GM18498 (cell line): ENCODE measurements at regions not wholly inside any gene's neighbourhood (a gene's known extent, or its start where the extent isn't known, plus 50 kb on each side); places are given as distances from the start of the nearest gene placed in this dataset.
"Not testable (repeated sequence)": the region's sequence is repeated elsewhere in the genome, so short reads cannot be mapped to it uniquely, and the experiment has no call there.

Experiments
- ATAC-seq: cut with Tn5 transposase; IDR thresholded peaks from one replicate; pipeline ENCODE4 v1.9.1; 2021; ENCODE audit warnings: mild to moderate bottlenecking, moderate library complexity; ENCODE audit not compliant: unreplicated experiment

DNA sequence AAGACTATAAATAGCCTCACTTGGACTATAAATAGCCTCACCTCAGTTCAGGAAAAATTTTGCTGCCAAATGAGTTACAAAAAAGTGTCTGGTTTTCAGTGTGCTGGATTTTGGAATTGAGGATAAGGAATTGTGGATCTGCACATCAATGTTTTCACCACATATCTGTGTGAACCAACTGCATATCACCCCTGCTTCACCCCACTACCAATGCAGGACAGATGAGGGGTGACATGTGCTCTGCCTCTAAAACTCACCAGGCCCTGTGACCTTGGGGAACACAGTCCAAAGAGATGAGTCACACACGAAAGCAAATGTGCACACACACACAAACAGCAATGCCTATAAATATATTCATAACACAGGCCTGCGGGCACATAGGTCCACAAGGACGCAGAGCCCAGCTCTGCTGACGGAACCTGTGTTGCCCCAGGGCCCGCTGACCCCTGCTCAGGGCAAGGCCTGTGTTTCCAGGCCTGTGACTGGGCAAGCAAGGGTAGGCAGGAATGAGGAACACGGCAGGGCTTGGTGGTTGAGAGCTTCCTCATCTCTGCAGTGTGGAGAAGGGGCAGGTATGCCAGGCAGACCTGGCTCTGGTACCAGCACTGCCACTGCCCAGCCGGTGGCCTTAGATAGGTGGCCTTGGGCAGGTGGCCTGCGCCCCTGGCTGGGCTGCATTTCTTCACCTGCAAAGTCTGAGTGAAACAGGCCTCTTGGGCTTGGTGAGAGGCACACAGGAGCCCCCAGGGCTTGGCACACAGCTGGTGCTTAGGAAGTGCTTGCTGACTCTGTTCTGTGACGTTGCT, 82.4 kb downstream of the ARL6IP4 start:
- no peak for ATAC-seq

DNA sequence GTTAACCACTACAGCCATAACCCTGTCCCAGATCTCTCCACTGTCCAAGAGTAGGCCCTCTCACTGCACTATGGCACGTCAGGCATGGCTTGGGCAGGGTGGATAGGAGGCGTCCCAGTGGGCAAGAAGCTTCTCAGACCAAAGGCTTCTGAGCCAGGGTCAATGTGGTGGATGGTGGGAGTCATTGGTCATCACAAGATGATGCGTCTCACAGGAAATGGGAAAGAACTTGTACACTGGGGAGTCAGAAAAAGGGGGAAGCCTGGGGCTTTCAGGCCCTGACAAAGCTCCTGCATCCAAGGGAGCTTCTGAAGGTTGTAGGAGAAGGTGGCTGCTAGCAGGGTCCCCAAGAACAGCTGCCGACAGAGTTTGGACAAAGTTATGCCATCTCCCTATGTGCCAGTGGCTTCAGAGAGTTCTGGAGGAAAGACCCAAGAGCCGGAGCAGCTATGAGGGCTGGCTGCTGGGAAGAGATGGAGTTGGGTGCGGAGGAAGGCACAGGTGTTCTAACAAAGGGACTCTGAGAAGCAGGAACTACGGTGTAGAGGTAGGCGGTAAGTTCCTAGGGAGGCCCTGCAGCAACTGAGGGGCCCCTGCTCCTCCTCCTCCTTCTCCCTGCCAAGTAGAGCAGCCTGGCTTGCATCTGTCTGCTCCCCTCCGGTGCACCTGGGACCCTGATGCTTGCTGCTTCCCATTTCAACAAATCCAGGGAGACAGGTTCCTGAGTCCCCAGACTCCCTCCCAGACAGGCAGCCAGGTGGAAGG, 81.1 kb downstream of the ARL6IP4 start:
- no peak for ATAC-seq

DNA sequence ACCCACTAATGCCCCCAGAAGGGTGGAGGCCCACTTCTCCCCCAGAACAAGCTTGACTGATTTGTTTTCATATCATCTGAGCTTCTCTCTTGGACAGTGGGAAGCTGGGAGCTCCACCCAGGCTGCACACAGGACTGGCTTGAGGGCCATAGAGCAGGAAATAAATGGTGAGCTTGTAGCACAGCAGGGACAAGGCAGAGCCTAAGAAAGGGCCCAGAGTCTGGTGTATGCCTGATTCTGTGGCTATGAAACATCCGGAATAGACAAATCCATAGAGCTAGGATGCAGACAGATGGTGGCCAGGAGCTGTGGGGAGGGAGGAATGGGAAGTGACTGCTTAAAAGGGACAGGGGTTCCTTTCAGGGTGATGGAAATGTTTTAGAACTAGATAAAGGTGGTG, 79.0 kb downstream of the ARL6IP4 start:
- ATAC-seq: no peak

DNA sequence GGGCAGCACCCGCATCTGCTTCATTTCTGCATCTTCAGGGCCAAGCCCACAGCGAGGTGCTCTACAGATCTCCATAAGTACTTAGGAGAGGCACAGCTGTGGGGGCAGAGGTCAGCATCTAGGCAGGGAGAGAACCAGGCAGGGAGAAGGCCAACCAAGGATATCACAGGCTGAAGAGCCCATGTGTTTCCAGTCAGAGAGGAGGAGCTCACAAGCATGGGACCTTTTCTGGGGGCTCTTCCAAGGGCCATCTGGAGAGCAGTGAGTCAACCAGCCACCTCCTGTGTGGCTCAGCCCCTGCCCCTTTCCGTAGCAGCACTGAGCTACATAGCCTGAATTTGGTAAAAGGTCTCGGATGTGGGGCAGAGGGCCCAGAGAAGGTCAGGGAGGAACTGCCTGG, 78.5 kb downstream of the ARL6IP4 start:
- no peak for ATAC-seq

DNA sequence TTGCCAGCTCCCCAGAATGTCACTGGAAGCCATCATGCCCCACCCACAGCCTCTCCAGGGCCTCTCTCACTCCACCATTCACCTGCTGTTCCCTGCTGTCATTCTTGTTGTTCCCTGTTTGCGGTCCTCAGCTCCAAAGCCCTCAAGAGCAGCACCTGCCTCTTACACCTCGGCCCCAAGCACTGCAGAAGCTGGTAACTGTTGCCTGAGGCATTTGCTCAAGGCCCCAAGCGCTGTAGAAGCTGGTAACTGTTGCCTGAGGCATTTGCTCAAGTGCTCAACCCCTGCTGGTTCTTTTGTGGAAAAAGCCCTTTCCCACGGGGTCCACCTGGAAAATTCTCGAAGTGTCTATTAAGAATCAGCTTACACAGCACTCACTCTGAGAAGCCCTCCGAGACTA, 78.0 kb downstream of the ARL6IP4 start:
- no peak for ATAC-seq

DNA sequence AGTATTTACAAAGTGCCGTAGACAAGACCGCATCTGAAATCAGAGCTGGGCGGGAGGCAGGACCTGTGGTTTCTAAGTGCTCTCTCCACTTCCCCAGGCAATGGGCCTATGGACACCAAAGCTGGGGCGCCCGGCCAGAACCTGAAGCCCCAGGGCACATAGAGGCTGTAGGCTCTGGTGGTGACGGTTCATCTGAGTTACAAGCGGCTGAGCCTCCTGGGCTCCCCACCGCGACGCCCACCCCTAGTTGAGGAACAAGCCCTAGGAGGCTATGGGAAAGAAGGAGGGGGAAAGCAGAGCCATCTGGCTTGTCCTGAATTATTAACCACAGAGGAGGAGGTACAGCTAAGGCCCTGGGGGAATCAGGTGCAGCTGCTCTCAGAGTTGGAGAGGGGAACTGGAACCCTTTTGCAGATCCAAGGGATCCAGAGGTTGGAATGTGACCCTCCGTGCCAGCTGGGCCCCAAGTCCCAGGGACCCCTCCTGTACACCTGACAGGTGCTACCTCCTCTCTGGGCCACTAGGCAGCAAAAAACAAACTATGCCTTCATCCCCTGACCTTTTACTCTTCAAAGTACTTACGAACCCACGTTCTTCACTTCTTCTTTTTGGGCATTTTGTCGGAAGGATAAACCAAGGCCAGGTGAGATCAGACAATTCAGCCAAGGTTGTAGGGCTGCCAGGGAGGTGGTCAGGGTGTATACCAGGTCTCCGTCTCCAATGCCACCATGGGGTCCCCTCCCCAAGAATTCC, 77.2 kb downstream of the ARL6IP4 start:
- ATAC-seq: no peak

DNA sequence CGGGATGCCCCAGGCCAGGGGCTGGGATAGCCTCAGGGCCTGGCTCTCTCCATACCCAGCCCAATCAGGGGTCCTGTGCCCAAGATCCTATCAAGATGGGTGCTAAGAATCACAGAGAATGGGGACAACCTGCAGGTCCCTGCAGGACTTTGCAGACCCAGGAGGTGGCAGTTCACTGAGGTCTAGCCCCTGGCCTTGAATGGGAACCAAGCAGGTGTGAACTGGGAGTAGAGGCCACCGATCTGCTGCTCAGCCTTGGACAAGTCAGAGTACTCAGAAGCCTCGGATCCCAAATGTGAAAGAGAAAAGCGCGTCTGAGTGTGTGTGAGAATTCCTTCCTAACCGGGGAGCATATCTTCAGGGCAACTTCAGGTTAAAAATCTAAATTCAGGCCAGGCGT, 76.2 kb downstream of the ARL6IP4 start:
- ATAC-seq: no peak

DNA sequence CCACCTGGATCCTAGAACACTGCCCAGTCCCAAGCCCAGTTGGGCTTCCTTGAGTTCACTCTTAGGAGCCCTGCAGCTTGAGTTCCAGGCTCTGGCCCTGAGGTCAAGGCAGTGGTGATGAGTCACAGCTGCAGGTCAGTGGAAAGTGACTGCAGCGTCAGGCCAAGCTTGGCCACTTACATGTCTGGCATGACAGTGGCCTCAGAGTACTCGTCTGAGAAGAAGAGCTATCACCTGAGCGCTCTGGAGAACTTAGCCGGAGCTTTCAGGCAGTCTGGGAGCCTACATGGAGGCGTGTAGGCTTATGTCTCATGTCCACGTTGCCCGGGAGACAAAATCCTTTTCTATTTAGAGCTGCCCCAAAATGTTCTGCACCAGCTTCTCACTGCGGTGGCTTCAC, 75.6 kb downstream of the ARL6IP4 start:
- no peak for ATAC-seq

DNA sequence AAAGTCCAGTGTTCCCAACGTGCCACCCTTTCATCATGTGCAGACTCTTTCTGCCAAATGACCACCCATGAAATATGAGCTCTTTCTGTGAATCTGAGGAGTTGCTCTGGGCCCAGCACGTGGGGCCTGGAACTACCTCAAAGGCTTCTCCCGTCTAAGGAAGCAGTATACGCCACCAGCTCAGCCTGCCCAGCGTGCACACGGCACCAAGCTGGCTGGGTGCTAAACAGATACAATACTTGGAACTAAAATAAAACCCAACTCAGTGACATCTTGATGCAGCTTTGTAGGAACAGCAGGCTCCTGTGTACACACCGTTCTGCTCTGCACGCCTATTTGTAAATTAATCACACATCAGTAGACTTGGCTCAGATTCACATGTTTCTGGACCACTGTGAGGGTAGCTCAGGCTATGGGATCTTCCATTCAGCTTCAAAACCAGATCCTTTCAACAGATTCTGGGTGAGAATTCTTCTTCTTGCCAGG, 74.8 kb downstream of the ARL6IP4 start:
- no peak for ATAC-seq

DNA sequence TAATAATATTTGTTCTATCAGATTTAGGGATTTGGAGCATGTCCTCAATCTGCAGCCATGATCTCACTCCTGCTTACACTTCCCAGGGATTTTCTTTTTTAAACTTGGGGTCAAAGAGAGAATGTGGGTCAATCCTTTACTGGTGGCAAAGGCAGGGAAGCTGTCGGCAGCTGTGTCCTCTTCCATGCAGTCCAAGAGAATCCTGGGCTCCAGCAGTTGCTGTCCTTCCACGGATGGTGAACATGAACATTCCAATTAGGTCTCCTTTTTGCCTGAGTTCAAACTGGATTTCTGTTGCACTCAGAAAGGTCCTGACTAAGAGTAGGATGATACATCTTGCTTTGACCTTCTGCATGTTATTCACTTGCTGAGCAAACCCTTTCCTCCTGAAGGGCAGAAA, 73.9 kb downstream of the ARL6IP4 start:
- ATAC-seq: no peak

DNA sequence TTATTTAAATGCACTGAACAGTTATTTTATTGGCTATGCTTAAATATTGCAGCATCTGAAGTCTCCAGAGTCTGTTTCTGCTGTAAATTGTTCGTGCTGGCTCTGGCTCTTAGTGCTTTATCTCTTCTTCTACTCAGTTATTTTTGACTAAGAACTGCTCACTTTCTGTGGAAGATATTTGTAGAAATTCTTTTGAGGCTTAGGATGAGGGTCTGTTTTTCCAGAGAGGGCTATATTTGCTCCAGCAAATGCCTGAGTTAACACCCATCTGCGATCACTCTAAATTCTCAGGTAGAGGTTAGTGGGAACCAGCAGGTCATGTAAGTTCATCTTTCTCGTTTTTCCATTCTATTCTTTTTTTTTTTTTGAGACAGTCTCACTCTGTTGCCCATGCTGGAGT, 71.1 kb downstream of the ARL6IP4 start:
- ATAC-seq: no peak

DNA sequence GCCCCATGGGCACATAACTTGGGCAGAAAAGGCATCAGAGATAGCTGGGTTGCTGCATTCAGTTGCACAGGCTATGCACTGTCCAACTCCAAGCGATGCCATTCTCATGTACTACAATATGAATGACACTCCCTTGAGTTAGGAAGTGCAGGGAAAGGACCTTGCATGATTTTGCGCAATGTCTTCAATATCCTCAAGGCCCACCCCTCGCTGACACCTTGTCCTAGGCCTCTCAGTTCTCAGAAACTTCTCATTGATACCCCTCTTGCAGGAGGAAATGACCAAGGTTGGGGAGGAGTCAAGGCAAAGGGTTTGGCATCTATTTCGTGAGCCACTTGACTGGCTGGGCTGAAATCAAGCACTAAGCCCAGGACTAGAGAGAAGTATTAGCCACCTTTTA, 70.4 kb downstream of the ARL6IP4 start:
- ATAC-seq: no peak

DNA sequence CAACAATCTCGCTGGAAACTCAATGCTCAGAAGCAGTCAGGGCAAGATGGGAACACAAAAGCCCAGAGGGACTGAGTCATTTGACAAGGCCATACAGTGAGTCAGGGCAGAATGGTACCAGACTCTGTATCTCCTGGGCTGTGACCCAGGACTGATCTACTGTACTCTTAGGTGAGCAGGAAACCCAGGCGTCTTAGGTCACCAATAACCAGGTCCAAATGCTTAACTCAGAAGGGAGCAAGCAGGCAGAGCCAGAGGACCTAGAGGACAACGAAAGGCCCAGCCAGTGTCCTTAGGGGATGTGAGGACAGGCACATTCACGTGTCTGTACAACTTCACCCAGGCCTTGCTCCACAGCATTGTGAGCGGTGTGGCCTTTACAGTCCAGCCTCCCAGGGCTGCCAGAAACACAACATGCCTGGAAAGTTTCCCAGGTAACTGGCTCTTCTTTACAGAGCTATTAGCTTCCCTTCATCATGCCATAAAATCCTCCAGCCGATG, 69.9 kb downstream of the ARL6IP4 start:
- no peak for ATAC-seq

DNA sequence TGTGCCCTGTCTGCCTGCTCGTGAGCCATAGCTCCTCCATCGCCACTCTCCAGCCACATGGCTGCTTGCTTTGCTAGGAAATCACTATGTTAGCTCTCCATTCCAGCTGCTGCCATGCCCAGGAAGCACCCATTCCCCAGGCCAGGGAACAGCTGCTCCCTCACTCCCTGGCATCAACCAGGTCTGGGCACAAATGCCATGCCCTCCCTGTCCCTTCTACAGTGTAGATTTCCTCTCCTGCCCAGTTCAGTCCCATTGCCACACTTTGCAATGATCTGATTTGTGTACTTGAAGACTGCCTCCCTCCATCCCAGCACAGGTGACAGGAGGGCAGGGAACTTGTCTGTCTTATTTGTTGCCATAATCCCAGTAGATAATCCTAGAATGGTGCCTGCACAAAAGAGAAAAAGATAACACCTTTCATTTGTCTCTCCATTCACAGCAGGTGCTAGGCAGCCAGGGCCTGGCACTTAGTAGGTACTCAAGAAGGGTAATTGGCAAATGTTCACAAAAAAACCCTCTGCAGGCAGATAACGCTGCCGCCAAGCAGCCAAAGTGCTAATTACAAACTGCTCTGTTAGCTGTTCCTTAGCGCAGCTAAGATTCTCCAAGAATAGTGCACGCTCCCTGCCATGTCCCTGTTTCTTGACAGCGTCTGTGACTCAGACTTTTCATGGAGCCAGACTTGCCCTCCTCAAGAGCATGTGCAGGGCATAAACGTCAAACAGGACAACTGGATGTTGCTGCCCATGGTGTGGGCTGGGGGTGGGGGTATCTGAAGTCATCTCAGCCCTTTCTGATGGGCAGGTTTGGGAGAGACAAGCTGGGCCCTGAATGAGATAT, 69.1 kb downstream of the ARL6IP4 start:
- ATAC-seq: no peak

DNA sequence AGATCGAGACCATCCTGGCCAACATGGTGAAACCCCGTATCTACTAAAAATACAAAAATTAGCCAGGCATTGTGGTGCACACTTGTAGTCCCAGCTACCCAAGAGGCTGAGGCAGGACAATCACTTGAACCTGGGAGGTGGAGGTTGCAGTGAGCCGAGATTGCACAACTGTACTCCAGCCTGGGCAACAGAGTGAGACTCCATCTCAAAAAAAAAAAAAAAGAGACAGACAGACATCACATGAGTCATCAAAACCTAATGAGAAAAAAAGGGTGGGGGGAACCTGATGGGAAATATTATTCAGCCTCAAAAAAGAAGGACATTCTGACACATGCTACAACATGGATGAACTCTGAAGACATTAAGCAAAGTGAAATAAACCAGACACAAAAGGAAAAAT, 67.4 kb downstream of the ARL6IP4 start:
- not testable (repeated sequence) for ATAC-seq

DNA sequence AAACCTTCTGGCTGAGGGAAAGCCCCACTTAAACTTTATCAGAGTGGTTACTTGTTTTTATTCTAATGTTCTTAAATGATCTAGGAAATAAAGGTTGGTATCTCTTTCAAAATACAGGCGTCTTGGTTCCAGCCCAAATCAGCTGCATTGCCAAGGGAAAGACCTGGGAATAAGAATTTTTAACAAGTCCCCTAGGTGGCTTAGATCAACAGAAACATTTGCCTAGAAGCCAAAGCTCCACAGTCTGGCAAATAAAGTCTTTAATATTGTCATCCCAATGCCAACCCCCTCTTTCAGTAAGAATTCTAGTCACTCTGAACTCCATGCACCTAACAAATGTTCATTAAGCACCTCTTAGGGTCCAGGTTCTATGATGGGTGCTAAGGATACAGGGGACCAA, 66.8 kb downstream of the ARL6IP4 start:
- ATAC-seq: no peak

DNA sequence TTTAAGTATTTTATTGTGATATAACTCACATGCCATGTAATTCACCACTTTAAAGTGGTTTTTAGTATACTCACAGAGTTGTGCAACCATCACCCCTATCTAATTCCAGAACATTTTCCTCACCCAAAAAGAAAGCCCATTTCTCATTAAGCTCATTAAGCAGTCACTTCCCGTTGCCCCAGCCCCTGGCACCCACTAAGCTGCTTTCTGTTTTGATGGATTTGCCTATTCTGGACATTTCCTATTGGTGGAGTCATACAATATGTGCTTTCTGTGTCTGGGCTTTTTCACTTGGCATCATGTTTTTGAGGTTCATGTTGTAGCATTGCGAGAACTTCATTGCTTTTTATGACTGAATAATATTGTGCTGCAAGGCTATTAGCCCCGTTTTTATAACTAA, 66.0 kb downstream of the ARL6IP4 start:
- no peak for ATAC-seq

DNA sequence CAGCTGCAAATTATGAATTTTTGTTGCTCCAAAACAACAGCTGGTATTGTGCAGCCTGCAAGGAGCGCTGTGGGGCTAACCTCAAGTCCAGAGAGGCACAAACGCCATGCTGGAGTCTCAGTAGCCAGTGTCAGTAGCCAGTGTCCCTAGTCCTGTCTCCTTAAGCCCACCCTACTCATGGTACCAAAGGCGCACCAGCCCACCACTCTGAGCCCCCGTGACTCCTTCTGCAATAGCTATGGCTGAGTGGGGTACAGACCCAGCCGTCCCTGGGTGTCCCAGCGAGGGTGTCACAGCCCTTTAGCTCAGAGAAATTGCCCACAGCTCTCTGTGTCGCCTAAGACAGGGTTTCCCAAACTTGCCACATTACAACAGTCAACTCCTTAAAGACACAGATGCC, 65.2 kb downstream of the ARL6IP4 start:
- ATAC-seq: no peak

DNA sequence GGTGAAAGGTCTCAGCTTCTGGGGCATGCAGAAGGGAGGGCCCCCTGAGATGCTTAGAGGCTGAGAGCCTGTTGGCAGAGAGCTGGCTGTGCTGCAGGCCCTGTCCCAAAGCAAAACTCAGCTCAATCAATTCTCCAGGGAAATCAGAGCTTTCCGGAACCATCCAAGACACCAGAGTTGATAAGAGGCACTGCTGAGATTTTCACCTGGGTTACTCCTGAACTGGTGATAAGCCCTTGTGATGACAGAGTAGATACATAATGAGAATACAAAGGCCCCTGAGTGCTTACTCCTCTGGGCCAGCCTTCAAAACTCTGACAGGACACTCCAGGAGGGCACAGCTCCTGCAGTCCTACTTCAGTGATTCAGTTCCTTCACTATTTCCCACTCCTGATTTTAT, 63.9 kb downstream of the ARL6IP4 start:
- ATAC-seq: no peak

DNA sequence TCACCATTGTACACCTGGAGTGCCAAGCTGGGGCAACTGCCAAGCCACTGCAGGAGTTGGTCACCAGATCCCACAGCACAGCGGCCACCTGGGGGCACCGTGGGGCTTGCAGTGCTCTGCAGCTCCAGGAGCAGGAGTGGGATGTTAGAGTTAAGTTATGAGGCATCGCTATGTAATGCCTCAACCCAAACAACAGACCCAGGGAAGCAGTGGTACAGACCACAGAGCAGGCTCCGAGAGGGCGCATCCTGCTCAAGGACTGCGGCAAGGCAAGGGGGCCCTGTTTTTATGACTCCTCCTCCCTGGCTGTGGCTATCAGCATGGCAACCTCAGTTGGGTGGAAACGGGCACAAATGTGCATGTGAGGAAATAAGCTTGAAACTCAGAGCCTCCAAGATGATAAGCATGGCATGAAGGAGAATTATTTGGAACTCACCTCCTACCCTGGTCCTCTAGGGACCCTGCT, 63.1 kb downstream of the ARL6IP4 start:
- no peak for ATAC-seq
